HG02642 (cell line): ENCODE measurements at regions not wholly inside any gene's neighbourhood (a gene's known extent, or its start where the extent isn't known, plus 50 kb on each side); places are given as distances from the start of the nearest gene placed in this dataset.
"Not testable (repeated sequence)": the region's sequence is repeated elsewhere in the genome, so short reads cannot be mapped to it uniquely, and the experiment has no call there.

Experiments
- ATAC-seq: cut with Tn5 transposase; IDR thresholded peaks from one replicate; pipeline ENCODE4 v1.9.1; 2021; ENCODE audit warnings: mild to moderate bottlenecking; ENCODE audit not compliant: unreplicated experiment, poor library complexity

- ATAC-seq, result no peak
Observed at GRCh38 chr6:137610702-137611101, 116.5 kb upstream of the OLIG3 start.

- ATAC-seq, result no peak
Observed at GRCh38 chr6:137623293-137623692, 129.1 kb upstream of the OLIG3 start.

- no peak for ATAC-seq
Observed at GRCh38 chr6:137625100-137625661, 131.0 kb upstream of the OLIG3 start.

- no peak for ATAC-seq
Observed at GRCh38 chr6:137625808-137626207, 131.6 kb upstream of the OLIG3 start.

- no peak for ATAC-seq
Observed at GRCh38 chr6:137630666-137631065, 136.5 kb upstream of the OLIG3 start.

- peak; percentile 57 for ATAC-seq
Observed at GRCh38 chr6:137631323-137631722, 137.1 kb upstream of the OLIG3 start.

- peak; percentile 42 for ATAC-seq
Observed at GRCh38 chr6:137634177-137634576, 140.0 kb upstream of the OLIG3 start.

- no peak for ATAC-seq
Observed at GRCh38 chr6:137637121-137637520, 142.9 kb upstream of the OLIG3 start.

GRCh38 chr6:137638926-137639706 lies 144.9 kb upstream of the OLIG3 start:
- no peak for ATAC-seq

- ATAC-seq, result no peak
Observed at GRCh38 chr6:137640086-137640485, 145.9 kb upstream of the OLIG3 start.

- peak; percentile 79 for ATAC-seq
Observed at GRCh38 chr6:137641474-137642077, 147.4 kb upstream of the OLIG3 start.

- ATAC-seq, result not testable (repeated sequence)
Observed at GRCh38 chr6:137643210-137643609, 149.0 kb upstream of the OLIG3 start.

- ATAC-seq, result not testable (repeated sequence)
Observed at GRCh38 chr6:137643644-137644043, 149.4 kb upstream of the OLIG3 start.

GRCh38 chr6:137645850-137646249 lies 151.7 kb upstream of the OLIG3 start:
- ATAC-seq, result no peak

- no peak for ATAC-seq
Observed at GRCh38 chr6:137646484-137646883, 152.3 kb upstream of the OLIG3 start.

GRCh38 chr6:137647762-137648447 lies 153.7 kb upstream of the OLIG3 start:
- ATAC-seq, result no peak

- ATAC-seq, result no peak
Observed at GRCh38 chr6:137650720-137651119, 156.5 kb upstream of the OLIG3 start.

GRCh38 chr6:137651178-137651577 lies 157.0 kb upstream of the OLIG3 start:
- ATAC-seq, result no peak

GRCh38 chr6:137651591-137652335 lies 157.6 kb upstream of the OLIG3 start:
- ATAC-seq, result no peak

GRCh38 chr6:137652961-137653705 lies 158.9 kb upstream of the OLIG3 start:
- ATAC-seq, result no peak
